CD14-positive monocyte (primary cell): ENCODE measurements at regions not wholly inside any gene's neighbourhood (a gene's known extent, or its start where the extent isn't known, plus 50 kb on each side); places are given as distances from the start of the nearest gene placed in this dataset.

Source experiments
- DNase-seq, 3 donors: peaks; one replicate each; pipeline ENCODE4 v3.0.0-alpha.2; 2011 to 2022
- H2AFZ ChIP-seq: 2 replicates; pipeline ENCODE4 v1.6.0; 2012; ENCODE audit warnings: mild to moderate bottlenecking, low read depth, low read length, inconsistent platforms; ENCODE audit not compliant: insufficient read depth, poor library complexity, severe bottlenecking
- H3K27ac ChIP-seq, 2 donors: 1 replicate in 1 of 2; 2 replicates in 1 of 2; pipeline ENCODE4 v1.5.1; 2012 to 2013; ENCODE audit warnings: low read length in 2 of 2, control low read depth in 1 of 2, inconsistent platforms in 1 of 2, low read depth in 1 of 2, mild to moderate bottlenecking in 1 of 2
- H3K27me3 ChIP-seq, 2 donors: one replicate each; pipeline versions ENCODE4 v1.6.0 to v1.6.1; 2011 to 2013; ENCODE audit warnings: low read length in 2 of 2; ENCODE audit not compliant: control insufficient read depth in 2 of 2, insufficient read depth in 2 of 2
- H3K36me3 ChIP-seq, 2 donors: replicated peaks in 1 of 2; 1 replicate in 1 of 2; 2 replicates in 1 of 2; pipeline versions ENCODE4 v1.5.1 to v1.6.1; 2012 to 2013; ENCODE audit warnings: low read length in 2 of 2, control low read depth in 1 of 2, inconsistent platforms in 1 of 2, mild to moderate bottlenecking in 1 of 2; ENCODE audit not compliant: insufficient read depth in 2 of 2, control insufficient read depth in 1 of 2
- H3K4me1 ChIP-seq, 2 donors: 1 replicate in 1 of 2; 2 replicates in 1 of 2; pipeline versions ENCODE4 v1.5.1 to v1.6.1; 2012 to 2013; ENCODE audit warnings: low read length in 2 of 2, control low read depth in 1 of 2, inconsistent platforms in 1 of 2, mild to moderate bottlenecking in 1 of 2, moderate library complexity in 1 of 2; ENCODE audit not compliant: insufficient read depth in 2 of 2, control insufficient read depth in 1 of 2
- H3K4me2 ChIP-seq: replicated peaks from 2 replicates; pipeline ENCODE3; 2012; ENCODE audit warnings: low read length, moderate library complexity, mild to moderate bottlenecking; ENCODE audit not compliant: poor library complexity, severe bottlenecking; ENCODE audit errors: extremely low read depth
- H3K4me3 ChIP-seq, 3 experiments: fragments of 200-600 bp in 1 of 3; sonication (generic) in 1 of 3; replicated peaks in 1 of 3; 1 replicate in 2 of 3; 2 replicates in 1 of 3; pipeline ENCODE4 v1.5.1; 2011 to 2013; ENCODE audit warnings: low read length in 3 of 3, mild to moderate bottlenecking in 3 of 3, control low read depth in 2 of 3, low read depth in 2 of 3, inconsistent platforms in 1 of 3, moderate library complexity in 1 of 3
- H3K79me2 ChIP-seq: 2 replicates; pipeline ENCODE4 v1.6.0; 2012; ENCODE audit warnings: mild to moderate bottlenecking, control low read depth, inconsistent platforms, low read length, moderate library complexity; ENCODE audit not compliant: insufficient read depth
- H3K9ac ChIP-seq: 2 replicates; pipeline ENCODE4 v1.6.0; 2017; ENCODE audit warnings: low read length, mild to moderate bottlenecking; ENCODE audit not compliant: insufficient read depth, poor library complexity, severe bottlenecking
- H3K9me3 ChIP-seq, 2 donors: replicated peaks in 1 of 2; 1 replicate in 1 of 2; 2 replicates in 1 of 2; pipeline versions ENCODE4 v1.5.1 to v1.6.1; 2012 to 2013; ENCODE audit warnings: low read length in 2 of 2, control low read depth in 1 of 2; ENCODE audit not compliant: control insufficient read depth in 1 of 2, insufficient read depth in 1 of 2
- H4K20me1 ChIP-seq: 2 replicates; pipeline ENCODE4 v1.6.0; 2012; ENCODE audit warnings: mild to moderate bottlenecking, low read length, control low read depth, moderate library complexity; ENCODE audit not compliant: insufficient read depth
- H3K27ac Mint-ChIP-seq, 7 donors: one replicate each; pipeline ENCODE4 v1.8.0; 2020; ENCODE audit warnings: mild to moderate bottlenecking in 7 of 7, mixed read lengths in 7 of 7, moderate library complexity in 6 of 7, inconsistent platforms in 2 of 7
- H3K27me3 Mint-ChIP-seq, 3 donors: one replicate each; pipeline ENCODE4 v1.8.0; 2021 to 2022; ENCODE audit warnings: low read depth in 3 of 3, mild to moderate bottlenecking in 3 of 3, mixed read lengths in 3 of 3, moderate library complexity in 3 of 3, inconsistent platforms in 1 of 3
- H3K36me3 Mint-ChIP-seq, 2 donors: one replicate each; pipeline ENCODE4 v1.8.0; 2020; ENCODE audit warnings: mixed read lengths in 2 of 2, inconsistent platforms in 1 of 2, mild to moderate bottlenecking in 1 of 2
- H3K4me1 Mint-ChIP-seq: one replicate; pipeline ENCODE4 v1.8.0; 2020; ENCODE audit warnings: mild to moderate bottlenecking, mixed read lengths
- H3K4me3 Mint-ChIP-seq, 2 donors: one replicate each; pipeline ENCODE4 v1.8.0; 2020; ENCODE audit warnings: mild to moderate bottlenecking in 2 of 2, mixed read lengths in 2 of 2, moderate library complexity in 1 of 2
- H3K9me3 Mint-ChIP-seq, 7 donors: one replicate each; pipeline ENCODE4 v1.8.0; 2020 to 2022; ENCODE audit warnings: mixed read lengths in 7 of 7, mild to moderate bottlenecking in 6 of 7, moderate library complexity in 6 of 7, inconsistent platforms in 2 of 7
- WGBS: methylation state at CpG from one replicate; pipeline ENCODE4 v1.1.5; 2013; ENCODE audit warnings: missing lambda C conversion rate; ENCODE audit not compliant: insufficient coverage; 5-methylcytosine and 5-hydroxymethylcytosine counted together
- intact Hi-C, 2 donors: fragments of 100-400 bp; cut with micrococcal nuclease; formaldehyde crosslinking; loops; one replicate each; pipeline versions ENCODE4 v1.15.0 to v1.15.1; 2023
- TF ChIP-seq, protein P1 (sequence below): fragments of 200-600 bp; IDR thresholded peaks from one replicate; pipeline ENCODE4 v1.8.0; 2022; ENCODE audit warnings: antibody characterized with exemption, mild to moderate bottlenecking

DNA sequence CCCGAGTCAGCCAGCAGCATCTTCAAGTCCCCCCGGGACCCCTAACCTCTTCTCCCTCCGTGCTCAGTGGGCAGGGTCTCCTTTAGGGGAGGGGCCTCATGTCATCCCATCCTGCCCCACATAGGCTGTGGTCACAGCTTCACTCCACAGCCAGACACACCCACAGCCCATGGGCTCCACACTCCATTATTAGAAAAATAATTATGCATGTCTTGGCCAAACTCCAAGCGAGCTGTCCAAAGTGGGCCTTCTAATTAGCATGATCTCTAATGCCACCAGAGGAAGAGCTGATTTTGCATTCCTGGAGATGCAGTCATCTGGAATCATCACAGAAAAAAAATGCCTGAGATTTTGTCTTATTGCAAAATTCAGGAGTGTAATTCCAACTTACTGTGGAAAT is 418.2 kb downstream of the IRX2 start:
- H2AFZ ChIP-seq, result no peak overlapping the region
- H3K4me1 ChIP-seq, result no peaks in the 10 kb centered on the region
- H3K9ac ChIP-seq, result no peak overlapping the region
- TF ChIP-seq, protein P1, sequence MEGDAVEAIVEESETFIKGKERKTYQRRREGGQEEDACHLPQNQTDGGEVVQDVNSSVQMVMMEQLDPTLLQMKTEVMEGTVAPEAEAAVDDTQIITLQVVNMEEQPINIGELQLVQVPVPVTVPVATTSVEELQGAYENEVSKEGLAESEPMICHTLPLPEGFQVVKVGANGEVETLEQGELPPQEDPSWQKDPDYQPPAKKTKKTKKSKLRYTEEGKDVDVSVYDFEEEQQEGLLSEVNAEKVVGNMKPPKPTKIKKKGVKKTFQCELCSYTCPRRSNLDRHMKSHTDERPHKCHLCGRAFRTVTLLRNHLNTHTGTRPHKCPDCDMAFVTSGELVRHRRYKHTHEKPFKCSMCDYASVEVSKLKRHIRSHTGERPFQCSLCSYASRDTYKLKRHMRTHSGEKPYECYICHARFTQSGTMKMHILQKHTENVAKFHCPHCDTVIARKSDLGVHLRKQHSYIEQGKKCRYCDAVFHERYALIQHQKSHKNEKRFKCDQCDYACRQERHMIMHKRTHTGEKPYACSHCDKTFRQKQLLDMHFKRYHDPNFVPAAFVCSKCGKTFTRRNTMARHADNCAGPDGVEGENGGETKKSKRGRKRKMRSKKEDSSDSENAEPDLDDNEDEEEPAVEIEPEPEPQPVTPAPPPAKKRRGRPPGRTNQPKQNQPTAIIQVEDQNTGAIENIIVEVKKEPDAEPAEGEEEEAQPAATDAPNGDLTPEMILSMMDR, result no peak
- no peaks in the 10 kb centered on the region for H3K36me3 ChIP-seq
- DNase-seq, result no peak
- no peak overlapping the region for H3K4me3 ChIP-seq
- Mint-ChIP-seq H3K4me1 (no peaks in the 10 kb centered on the region), H3K27me3 (peaks cover 0 to 5% (median 4%) of the 10 kb centered on the region in 3 donors), H3K9me3 (peaks cover 9 to 19% (median 16%) of the 10 kb centered on the region in 7 donors), H3K36me3 (no peaks in the 10 kb centered on the region), H3K27ac (no peak overlapping the region), H3K4me3 (no peak overlapping the region)
- H3K27ac ChIP-seq, result no peak overlapping the region
- no peak overlapping the region for H3K4me2 ChIP-seq
- no peaks in the 10 kb centered on the region for H3K27me3 ChIP-seq
- no peaks in the 10 kb centered on the region for H3K79me2 ChIP-seq
- peaks cover 17 to 45% of the 10 kb centered on the region in 2 donors for H3K9me3 ChIP-seq
- WGBS, result no CpG with 5 or more reads among the region's 4 CpGs
- H4K20me1 ChIP-seq, result no peaks in the 10 kb centered on the region
- intact Hi-C loops, result no loop called here

DNA sequence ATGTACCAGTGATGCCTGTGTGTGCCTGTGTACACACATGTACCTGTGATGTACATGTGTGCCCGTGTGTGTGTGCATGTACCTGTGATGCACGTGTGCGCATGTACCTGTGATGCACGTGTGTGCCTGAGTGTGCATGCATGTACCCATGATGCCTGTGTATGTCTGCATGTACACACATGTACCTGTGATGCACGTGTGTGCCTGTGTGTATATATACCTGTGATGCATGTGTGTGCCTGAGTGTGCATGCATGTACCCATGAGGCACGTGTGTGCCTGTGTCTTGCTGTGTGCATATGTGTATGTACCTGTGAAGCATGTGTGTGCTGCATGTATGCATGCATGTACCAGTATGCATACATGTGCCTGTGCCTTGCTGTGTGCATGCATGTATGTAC is 419.0 kb downstream of the IRX2 start:
- Histone ChIP-seq H2AFZ (no peak overlapping the region), H3K4me3 (no peak overlapping the region), H3K9me3 (peaks cover 17 to 45% of the 10 kb centered on the region in 2 donors), H3K9ac (no peak overlapping the region), H3K36me3 (no peaks in the 10 kb centered on the region), H3K27me3 (no peaks in the 10 kb centered on the region), H3K27ac (no peak overlapping the region), H3K79me2 (no peaks in the 10 kb centered on the region), H3K4me1 (no peaks in the 10 kb centered on the region), H4K20me1 (no peaks in the 10 kb centered on the region), H3K4me2 (no peak overlapping the region)
- peaks cover 0 to 5% (median 4%) of the 10 kb centered on the region in 3 donors for H3K27me3 Mint-ChIP-seq
- H3K9me3 Mint-ChIP-seq, result peaks cover 9 to 19% (median 15%) of the 10 kb centered on the region in 7 donors
- H3K4me3 Mint-ChIP-seq, result no peak overlapping the region
- no peak for DNase-seq
- H3K36me3 Mint-ChIP-seq, result no peaks in the 10 kb centered on the region
- no peak overlapping the region for H3K27ac Mint-ChIP-seq
- TF ChIP-seq, protein P1, result no peak
- no peaks in the 10 kb centered on the region for H3K4me1 Mint-ChIP-seq
- WGBS, result 74% methylated on average over 6 of the region's 6 CpGs
- intact Hi-C loops, result no loop called here
